Daoy (cell line): ENCODE measurements at regions not wholly inside any gene's neighbourhood (a gene's known extent, or its start where the extent isn't known, plus 50 kb on each side); places are given as distances from the start of the nearest gene placed in this dataset.

ENCODE experiments used
- DNase-seq: peaks from one replicate; pipeline ENCODE4 v3.0.0-alpha.2; 2015; ENCODE audit warnings: low read depth

DNA sequence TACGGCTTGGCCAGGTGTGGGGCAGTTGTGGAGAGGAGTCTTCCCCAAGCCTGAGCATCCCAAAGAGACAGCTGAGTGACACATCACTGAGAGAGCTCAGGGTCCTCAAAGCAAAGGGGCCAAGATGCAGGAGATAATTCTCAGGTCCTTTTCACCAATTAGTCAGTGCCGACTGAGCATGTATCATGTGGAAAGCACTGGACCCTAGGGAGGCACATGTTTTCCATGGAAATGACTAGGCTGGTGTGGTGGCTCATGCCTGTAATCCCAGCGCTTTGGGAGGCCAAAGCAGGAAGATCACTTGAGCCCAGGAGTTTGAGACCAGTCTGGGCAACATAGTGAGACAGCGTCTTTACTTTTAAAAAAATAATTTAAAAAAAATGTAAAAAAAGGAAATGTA lies 67.3 kb upstream of the PRPS1 start:
- DNase-seq, result no peak

- no peak for DNase-seq
Measured at GRCh38 chrX:107561468-107562215, 66.7 kb upstream of the PRPS1 start.

DNA sequence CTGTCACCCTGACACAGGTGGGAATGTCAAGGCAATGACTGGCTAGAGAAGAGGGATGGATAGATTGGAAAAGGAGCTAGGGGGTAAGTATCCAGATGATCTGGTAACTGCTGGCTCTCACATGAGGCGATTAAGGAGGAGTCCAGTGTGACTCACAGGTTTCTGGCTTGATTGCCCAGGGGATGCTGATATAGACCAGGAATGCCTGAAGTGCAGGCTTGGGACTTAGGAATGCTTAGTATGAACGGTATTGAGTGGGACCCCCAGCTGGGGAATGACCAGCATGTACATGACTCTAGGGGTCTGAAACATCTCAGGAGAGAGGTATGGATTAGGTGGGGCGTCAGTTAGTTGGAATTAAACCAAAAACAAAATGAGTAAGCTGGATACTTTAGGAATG lies 65.8 kb upstream of the PRPS1 start:
- peak; percentile 65 for DNase-seq

DNA sequence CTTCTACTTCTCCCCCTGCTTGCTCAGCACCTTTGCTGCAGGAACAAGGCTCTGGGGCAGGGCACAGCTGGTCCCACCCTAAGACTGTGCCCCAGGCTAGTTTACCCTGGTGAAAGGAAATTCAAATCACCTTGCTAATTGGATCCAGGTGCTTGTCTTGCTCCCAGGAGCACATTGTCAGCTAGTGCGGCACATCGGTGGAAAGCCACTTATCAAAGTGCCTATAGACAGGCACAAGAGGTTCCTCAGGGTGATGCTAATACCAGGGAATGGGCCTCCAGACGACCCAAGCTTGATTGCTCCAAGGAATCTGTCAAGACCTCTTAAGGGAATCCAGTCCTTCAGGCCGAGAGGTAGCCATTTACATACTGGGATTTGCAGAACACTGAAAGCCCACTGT lies 64.5 kb upstream of the PRPS1 start:
- DNase-seq, result no peak

DNA sequence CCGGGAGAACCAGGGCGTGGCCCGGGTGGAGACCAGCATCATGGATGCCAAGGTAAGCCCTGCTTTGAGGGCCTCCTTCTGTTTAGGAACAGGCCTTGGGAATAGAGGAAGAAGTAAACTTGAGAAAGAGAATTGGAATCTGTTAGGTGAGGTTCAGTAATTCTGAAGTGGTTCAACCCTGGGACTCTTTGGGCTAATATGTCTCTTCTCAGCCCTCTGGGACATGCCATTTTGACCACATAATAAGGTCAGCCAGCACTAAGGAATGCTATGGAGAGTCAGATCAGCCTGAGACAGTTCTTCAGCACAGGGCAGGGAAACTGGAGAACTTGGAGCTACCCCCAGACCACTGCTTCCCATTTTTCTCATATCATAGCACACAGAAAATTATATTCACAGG lies 63.3 kb upstream of the PRPS1 start:
- DNase-seq, result no peak

- DNase-seq, result peak; percentile 61
Measured at GRCh38 chrX:107565931-107566603, 62.2 kb upstream of the PRPS1 start.

GRCh38 chrX:107566604-107567262 lies 61.6 kb upstream of the PRPS1 start:
- DNase-seq, result no peak

GRCh38 chrX:107567370-107567769 lies 60.9 kb upstream of the PRPS1 start:
- DNase-seq, result no peak

- peak; percentile 86 for DNase-seq
Measured at GRCh38 chrX:107571296-107571998, 56.9 kb upstream of the PRPS1 start.

GRCh38 chrX:107573016-107573415 lies 55.3 kb upstream of the PRPS1 start:
- no peak for DNase-seq

DNA sequence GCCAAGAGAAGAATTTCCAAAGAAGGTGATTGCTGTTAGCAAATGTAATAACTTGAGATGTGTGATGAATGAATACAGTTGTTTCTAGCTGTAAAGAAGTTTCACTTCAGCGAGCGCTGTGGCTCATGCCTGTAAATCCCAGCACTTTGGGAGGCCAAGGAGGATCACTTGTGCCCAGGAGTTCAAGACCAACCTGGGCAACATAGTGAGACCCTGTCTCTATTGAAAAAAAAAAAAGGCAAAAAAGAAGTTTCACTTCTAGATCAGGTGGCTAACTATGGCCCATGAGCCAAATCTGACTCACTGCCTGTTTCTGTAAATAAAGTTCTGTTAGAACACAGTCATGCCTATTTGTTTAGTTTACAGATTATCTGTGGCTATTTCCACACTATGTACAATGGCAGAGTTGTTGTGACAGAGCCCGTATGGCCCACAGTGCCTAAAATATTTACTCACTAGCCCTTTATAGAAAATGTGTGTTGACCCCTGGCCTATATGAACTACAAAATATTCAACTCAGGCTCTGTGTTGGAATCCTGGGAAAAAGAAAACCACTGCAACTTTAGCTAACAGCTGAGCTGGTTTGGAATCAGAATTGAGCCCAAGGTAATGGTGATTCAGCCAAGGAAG lies 54.1 kb upstream of the PRPS1 start:
- DNase-seq, result peak; percentile 48

DNA sequence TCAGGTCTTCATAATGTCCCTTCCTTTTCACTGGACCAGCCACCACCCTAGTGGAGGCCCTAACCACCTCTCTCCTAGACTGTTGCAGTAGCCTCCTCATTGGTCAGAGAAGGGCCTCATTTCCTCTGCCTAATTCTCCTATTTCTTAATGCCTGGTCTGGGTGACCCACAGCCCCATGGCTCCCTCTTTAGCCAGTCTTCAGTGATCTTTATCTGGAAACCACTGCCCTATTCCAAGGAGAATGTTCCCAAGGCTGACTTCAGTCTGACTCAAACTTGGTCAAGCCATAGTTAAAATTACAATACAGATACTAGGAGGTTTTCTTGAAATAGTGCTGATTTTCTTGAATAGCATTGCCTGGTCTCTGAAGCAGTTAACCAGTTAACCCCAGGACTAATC lies 53.6 kb upstream of the PRPS1 start:
- DNase-seq, result peak; percentile 11

DNA sequence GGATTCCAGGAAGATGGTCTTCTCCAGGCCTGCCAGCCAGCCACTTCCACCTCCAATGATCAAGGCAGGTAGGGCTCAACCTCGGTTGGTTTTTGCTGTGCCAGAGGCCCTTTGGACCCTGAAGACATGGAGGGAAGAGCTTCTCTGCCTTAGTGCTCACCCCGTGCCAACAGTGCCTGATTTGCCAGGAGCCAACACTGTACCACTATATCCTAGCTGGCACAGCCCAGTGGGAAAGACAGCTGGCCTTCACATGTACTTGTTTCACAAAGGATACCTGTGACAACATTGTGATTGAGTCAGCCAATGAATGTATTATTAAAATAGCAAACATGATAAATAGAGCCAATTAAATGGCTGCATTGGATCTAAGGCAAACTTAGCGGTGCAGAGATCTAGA lies 51.9 kb upstream of the PRPS1 start:
- DNase-seq, result no peak

DNA sequence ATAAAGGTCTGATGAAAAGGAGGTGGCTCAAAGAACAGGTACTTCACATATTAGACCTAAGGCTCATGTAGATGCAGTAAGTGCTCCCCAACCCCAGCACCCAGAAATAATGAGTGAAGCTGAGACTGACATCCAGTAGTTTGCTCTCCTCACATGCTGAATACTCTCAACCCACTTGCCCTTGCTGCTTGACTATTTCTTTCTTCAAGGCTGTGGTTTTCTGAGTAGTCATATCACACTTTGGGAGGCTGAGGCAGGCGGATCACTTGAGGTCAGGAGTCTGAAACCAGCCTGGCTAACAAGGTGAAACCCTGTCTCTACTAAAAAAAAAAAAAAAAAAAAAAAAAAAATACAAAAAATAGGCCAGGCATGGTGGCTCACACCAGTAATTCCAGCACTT lies 51.5 kb upstream of the PRPS1 start:
- DNase-seq, result no peak

- no peak for DNase-seq
Measured at GRCh38 chrX:107577933-107578332, 50.4 kb upstream of the PRPS1 start.
